NCI-H1105 treated with DMSO at 0.1 percent for 48 hours (cell line): ENCODE measurements at regions not wholly inside any gene's neighbourhood (a gene's known extent, or its start where the extent isn't known, plus 50 kb on each side); places are given as distances from the start of the nearest gene placed in this dataset.
"Not testable (repeated sequence)": the region's sequence is repeated elsewhere in the genome, so short reads cannot be mapped to it uniquely, and the experiment has no call there.

Source experiments
- DNase-seq: peaks from one replicate; lab custom pipeline; 2025; lab: John Stamatoyannopoulos, UW

DNA sequence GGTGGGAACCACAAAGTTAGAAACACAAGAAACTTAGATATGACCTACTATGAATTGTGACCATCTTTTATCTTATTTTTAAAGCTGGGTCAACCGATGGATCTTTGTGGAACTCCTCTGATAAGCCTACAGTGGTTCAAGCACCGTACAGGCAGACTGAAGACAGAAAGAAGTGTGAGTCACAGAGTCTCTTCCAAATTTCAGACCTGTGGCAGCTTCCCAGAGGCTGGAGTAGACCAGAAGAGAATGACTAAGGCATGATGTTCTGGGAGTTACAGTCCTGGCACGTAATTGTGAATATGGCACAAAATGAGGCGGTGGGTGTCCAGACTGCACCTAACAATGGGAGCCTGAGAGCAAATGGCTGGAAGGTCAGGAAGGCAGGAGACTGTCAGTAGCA lies 70.0 kb downstream of the LMO4 start:
- DNase-seq = no peak

DNA sequence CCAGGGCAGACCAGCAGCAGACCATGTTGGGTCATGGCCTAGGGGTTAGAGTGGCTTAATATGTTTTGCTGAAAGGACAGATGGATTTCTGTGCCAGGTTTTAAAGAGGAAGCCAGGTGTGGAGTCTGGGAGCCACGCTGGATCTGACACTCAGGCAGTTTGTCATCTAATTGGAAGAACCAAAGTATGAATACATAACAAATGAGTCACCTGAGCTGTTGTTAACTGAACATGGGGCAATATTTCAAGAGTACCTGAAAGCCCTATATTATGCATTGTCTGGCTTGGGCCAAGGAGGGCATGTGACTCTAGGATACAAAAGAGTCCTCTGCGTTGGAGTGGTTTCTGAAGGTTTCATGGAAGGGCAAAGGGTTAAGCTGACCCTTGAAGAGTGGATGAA lies 70.6 kb downstream of the LMO4 start:
- DNase-seq = peak; percentile 80

DNA sequence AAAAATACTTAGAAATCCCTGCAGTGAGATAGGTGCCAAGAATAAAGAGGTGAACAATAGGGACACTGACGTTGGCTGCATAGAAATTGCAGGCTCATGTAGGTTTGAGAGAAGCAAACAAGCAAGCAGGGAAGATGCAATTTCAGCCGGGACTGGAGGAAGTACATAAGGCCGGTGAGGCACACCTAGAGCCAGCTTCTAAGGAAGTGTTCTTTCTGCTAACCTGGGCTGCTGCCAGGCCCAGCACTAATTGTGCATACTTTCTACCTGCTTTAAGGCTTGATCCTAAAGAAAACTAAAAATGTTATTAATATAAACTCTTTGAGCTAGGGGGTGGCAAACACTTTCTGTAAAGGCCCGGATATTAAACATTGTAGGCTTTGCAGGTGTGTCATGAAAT lies 71.0 kb downstream of the LMO4 start:
- peak; percentile 71 for DNase-seq

DNA sequence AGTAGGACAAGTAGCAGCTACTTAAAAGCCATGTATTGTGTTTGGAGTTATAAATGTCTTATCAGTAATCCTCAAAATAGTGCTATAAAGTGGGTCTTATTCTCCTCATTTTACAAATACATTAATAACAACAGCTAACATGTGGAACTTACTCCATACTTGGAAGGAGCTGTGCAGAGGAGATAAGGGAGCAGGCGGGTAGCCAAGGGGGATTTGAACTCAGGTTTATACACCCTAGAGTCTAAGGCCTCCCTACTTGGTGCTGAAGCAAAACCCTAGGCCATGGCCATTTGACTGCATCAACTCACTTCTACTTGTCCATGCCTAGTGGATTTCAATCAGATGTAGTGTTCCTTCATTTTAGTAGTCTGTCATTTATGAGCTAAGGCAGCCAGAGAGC lies 72.1 kb downstream of the LMO4 start:
- no peak for DNase-seq

GRCh38 chr1:87402241-87403002 lies 73.7 kb downstream of the LMO4 start:
- DNase-seq = no peak

GRCh38 chr1:87403061-87403820 lies 74.6 kb downstream of the LMO4 start:
- DNase-seq = no peak

- DNase-seq = no peak
Measured at GRCh38 chr1:87404296-87404695, 75.6 kb downstream of the LMO4 start.

GRCh38 chr1:87408665-87409248 lies 80.1 kb downstream of the LMO4 start:
- no peak for DNase-seq

GRCh38 chr1:87410776-87411480 lies 82.2 kb downstream of the LMO4 start:
- DNase-seq = peak; percentile 83

DNA sequence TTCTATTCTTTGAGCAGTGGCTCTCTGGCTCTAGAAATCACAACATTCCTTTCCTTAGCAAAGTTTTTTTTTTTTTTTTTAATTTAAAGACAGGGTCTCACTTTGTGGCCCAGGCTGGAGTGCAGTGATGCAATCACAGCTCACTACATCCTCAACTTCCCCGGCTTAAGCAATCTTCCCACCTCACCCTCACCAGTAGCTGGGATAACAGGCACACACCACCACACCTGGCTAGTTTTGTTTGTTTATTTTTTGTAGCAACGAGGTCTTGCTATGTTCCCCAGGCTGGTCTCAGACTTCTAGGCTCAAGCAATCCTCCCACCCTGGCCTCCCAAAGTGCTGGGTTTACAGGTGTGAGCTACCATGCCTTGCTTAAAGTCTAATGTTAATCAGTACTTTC lies 85.2 kb downstream of the LMO4 start:
- DNase-seq = not testable (repeated sequence)

GRCh38 chr1:87418048-87418447 lies 89.4 kb downstream of the LMO4 start:
- no peak for DNase-seq

- DNase-seq = no peak
Measured at GRCh38 chr1:87421809-87422208, 93.1 kb downstream of the LMO4 start.

DNA sequence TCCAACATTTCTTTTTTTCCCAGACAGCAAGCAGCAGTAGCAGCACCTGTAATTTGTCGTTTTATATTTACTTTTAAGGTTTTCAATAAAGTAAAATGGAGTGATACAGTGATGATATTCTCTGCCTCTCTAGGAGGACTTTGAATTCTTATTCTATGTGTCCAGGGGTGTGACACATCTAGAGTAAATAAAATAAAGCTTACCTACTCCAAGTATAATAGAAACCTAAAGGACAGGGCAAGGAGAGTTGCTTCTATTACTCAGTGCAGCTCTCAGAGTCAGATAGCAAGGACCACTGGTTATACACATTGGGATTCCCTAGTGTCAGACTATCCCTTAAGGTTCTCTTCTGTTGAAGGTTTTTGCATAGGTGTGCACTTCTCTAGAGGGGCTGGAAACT lies 95.9 kb downstream of the LMO4 start:
- DNase-seq = no peak

- DNase-seq = no peak
Measured at GRCh38 chr1:87426463-87427249, 98.0 kb downstream of the LMO4 start.

- no peak for DNase-seq
Measured at GRCh38 chr1:87428367-87428766, 99.7 kb downstream of the LMO4 start.

DNA sequence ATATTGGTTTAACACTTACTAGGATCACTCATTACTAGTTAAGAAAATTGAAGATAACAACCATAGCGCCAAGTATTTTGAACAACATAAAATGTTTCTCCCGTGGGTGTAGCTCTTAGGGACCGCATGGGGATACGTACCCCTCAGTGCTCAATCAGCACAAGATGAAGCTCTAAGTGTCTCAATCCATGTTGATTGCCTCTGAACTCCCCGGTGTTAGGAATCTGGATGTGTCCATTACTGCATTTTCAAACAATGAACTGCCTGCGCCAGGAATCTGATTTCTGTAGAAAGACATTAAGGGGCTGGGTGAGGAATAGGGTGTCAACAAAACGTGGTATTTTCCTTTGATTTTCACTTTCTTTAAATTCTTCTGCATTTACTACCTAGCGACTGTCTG lies 100.2 kb downstream of the LMO4 start:
- no peak for DNase-seq

DNA sequence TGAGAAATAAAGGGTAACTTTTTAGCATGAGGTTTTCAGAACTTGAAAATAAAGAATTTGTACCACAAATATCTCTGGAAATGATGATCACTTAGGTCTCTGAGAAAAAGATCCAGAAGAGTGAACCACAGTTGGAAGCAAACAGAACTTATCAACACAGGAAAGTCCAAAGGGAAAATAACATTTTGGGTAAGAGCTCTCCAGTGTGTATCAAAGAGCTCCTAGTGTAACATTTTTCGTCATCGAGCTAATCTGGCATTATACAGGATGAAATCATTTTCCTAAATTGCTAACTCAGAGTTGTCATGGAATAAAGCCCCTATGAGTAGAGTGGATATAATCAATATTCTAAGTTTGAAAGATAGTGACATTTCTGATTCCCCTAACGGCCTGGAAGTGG lies 104.0 kb downstream of the LMO4 start:
- DNase-seq = no peak

DNA sequence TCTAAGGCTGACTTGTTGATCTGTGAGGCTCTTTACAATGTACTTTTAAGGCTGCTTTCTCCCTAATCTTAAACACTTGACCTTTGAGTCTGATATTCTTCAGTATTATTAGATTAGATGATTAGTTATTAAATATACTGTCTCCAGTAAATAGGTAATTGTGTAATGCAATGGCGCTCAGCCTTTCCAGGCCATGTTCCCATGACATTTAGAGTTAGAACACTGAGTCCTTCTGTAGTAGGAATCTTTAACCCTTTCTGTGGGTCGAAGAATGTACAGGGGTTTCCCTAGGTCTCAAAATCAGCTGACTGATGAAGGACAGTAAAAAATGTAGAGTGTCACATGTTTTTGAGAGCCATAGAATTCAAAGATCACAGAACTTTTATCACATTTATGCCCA lies 104.4 kb downstream of the LMO4 start:
- DNase-seq = not testable (repeated sequence)

- no peak for DNase-seq
Measured at GRCh38 chr1:87435484-87435883, 106.8 kb downstream of the LMO4 start.

DNA sequence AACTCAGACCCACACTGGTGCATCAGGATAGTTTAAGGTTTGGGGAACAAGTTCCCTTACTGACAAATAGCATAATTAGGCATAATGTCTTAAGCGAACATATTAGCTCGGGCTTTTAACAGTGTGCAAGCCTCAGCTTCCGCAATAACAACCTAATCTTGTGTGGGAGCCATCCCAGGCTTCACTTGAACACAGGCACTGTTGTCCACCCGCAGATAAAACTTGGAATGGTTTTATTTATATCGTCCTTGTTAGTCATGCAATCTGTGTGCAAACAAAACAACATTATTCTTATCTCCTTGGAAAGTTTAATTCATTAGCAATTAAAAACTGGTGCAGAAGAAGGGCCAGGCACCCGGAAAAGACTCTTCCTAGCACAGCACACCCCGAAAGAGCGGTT lies 107.4 kb downstream of the LMO4 start:
- not testable (repeated sequence) for DNase-seq

- DNase-seq = no peak
Measured at GRCh38 chr1:87436534-87436933, 107.9 kb downstream of the LMO4 start.
